ENCODE measurements at regions not wholly inside any gene's neighbourhood (a gene's known extent, or its start where the extent isn't known, plus 50 kb on each side); places are given as distances from the start of the nearest gene placed in this dataset.
"Not testable (repeated sequence)": the region's sequence is repeated elsewhere in the genome, so short reads cannot be mapped to it uniquely, and the experiment has no call there.

DNA sequence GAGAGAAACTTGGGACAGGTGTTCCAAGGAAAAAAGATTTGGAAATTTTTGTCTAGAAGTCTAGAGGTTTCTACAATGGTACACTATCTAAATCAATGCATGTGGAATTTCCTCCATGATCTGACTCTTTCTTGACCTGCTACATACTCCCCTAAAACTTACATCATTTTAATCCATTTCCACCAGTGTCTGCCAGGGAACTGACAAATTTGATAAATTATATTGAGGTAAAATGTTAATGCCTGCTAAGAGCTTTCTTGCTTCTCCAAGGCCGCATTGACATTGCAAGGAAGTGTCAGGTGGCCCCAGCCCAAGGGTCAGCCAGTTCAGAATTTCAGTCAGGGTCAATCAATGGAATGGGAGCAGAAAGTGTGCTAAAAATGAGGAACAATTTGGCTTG is 163.4 kb upstream of the FBXL17 start:
- H3K4me3 ChIP-seq: no peak overlapping the region
- no peak overlapping the region for H3K27ac ChIP-seq

DNA sequence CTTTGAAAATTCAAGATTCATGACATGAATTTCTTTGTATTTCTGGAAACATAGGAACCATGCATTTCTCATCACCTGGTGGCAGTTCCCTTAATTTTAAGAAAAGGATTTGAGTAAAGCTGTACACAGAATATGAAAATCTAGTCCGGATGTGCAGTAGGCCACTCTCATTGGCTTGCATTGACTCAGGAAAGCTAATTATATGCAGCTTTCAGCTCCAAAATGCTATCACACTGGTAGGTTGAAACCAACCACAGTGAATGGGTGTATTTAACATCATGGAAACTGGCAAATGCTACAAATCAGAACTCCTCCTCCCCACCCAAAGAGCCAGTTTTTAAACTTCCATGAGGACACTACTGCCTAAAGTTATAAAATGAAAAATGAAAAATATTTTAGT is 161.6 kb upstream of the FBXL17 start:
- no peak overlapping the region for H3K4me3 ChIP-seq
- H3K27ac ChIP-seq: no peak overlapping the region

DNA sequence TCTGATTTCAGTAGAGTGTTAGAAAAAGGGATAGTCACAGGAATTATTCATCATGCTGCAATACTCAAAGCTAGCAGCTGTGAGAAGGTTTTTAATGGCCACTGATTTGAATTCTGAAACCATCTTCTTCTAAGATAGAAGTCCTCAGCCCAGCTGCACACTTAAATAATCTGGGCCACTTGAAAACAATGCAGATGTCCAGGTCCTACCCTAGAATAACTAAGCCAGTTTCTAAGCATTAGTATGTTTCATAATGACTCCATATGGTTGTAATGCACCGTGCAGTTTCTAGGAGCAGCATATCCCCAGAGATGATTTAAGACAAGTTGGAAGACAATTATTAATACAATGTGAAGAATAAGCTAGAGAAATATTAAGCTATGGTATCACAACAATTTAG is 159.9 kb upstream of the FBXL17 start:
- Histone ChIP-seq H3K4me3 (no peak overlapping the region), H3K27ac (no peak overlapping the region)

DNA sequence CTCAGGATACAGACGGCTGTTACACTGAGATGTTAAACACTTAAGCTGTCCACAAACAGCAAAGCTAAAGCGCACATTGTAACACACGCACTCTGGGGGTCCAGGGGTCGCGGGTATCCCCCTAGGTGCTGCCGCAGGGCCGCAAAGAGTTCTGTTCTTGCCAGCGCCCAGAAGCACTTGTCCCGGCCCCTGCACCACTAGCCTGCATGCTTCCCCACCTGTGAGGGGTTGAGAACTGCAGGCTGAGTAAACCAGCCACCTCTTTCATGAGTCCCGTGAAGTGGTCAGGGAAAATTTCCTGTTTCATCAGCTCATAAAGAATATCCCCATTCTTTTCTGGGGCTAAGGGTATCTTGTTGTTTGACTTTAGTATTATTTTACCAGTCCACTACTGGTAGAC is 154.4 kb upstream of the FBXL17 start:
- H3K27ac ChIP-seq: no peak overlapping the region
- H3K4me3 ChIP-seq: no peak overlapping the region

DNA sequence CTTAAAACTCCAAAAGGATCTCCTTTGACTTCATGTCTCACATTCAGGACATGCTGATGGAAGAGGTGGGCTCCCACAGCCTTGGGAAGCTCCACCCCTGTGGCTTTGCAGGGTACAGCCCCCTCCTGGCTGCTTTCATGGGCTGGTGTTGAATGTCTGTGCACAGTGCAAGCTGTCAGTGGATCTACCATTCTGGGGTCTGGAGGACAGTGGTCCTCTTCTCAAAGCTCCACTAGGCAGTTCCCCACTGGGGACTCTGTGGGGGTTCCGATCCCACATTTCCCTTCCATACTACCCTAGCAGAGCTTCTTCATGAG is 150.2 kb upstream of the FBXL17 start:
- not testable (repeated sequence) for H3K27ac ChIP-seq, H3K4me3 ChIP-seq

DNA sequence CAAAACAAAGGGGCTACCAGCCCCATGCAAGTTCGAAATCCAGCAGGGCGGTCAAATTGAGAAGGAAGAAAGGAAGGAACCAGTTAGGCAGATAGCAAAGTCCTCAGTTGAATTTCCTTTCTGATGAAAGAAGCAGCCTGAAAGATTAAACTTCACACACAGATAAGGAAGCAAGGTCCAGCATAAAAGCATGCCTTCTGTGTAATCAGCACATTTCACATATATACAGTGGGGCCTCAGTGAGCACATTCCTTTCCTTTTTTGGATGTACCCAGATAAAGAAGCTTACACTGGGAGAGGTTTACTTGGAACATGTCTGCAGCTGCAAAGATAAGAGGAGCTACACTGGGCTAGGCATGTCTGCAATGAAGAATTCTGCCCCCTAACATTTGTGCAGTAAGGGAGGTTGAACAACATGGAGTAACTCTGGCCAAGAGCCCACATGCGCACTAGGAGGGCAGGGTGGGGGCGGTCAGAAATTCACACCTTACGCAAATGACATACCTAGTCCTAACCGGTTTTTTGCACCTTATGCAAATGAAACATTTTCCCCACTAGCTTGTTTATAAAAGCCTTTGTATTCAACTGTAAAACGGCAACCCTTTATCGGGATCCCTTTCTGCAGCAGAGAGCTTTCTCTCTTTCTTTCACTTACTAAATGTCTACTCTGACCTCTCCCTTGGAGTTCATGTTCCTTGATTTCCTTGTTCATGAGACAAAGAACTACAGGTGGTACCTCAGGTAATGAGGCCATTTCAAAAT is 149.7 kb upstream of the FBXL17 start:
- no peak overlapping the region for H3K27ac ChIP-seq

DNA sequence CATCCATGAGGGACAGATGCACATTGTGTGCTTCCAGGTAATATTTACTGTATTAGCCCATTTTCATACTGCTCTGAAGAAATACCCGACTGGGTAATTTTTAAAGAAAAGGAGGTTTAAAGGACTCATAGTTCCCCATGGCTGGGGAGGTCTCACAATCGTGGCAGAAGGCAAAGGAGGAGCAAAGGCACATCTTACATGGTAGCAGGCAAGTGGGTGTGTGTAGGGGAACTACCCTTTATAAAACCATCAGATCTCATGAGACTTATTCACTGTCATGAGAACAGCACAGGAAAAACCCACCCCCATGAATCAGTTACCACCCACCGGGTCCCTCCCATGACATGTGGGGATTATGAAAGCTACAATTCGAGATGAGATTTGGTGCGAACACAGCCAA is 148.8 kb upstream of the FBXL17 start:
- H3K4me3 ChIP-seq: no peak overlapping the region
- H3K27ac ChIP-seq: no peak overlapping the region

More for the DNA sequence above, 149.7 kb upstream of the FBXL17 start:
- H3K4me3 ChIP-seq: no peak overlapping the region

DNA sequence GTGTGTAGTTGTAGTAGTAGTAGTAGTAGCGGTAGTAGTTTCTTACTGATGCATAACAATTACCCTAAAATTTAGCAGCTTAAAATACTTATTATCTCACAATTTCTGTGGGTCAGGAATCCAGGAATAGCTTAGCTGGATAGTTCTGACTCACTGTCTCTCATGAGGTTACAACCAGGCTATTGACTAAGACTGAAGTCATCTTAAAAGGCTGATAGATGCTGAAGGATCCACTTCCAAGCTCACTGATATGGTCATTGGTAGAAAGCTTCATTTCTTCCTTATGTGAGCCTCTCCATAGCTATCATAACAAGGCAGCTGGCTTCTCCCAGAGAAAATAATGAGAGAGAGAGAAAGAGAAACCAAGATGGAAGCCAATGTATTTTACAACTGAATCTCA is 147.5 kb upstream of the FBXL17 start:
- Histone ChIP-seq H3K27ac (no peak overlapping the region), H3K4me3 (no peak overlapping the region)

DNA sequence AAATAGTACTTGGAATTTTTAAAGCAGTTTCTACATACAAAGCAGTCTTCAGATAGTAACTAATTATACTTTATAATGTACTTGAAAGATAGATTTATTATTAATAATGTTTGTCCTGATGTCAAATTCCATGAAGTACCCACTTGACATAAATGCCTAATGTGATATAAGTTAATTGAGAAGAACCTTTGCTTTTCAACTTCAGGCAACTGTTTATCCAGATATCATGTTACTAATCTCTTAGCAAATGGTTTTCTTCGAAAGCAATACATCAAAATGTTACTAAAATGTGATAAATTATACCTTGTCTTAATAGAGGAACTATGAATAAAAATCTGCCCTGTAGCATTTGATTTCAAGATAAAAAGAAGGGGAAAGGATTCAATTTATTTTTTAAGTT is 146.8 kb upstream of the FBXL17 start:
- Histone ChIP-seq H3K4me3 (no peak overlapping the region), H3K27ac (no peak overlapping the region)

DNA sequence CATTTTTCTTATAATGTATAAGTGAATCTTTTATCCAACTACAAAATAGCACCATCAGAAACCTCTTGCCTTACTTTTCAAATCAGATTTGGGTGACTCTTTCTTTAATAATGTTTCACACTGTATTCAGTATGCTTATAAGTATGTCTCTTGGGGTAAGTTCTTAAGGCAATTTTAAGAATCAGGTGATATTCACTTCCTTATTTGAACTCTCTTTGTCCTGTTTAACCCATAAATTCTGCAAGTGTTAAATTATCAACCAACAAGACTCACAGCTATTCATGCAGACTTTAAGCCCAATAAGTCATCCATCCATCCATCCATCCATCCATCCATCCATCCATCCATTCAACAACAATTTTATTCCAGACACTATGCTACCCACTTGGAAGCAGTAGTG is 142.7 kb upstream of the FBXL17 start:
- Histone ChIP-seq H3K4me3 (no peak overlapping the region), H3K27ac (no peak overlapping the region)

DNA sequence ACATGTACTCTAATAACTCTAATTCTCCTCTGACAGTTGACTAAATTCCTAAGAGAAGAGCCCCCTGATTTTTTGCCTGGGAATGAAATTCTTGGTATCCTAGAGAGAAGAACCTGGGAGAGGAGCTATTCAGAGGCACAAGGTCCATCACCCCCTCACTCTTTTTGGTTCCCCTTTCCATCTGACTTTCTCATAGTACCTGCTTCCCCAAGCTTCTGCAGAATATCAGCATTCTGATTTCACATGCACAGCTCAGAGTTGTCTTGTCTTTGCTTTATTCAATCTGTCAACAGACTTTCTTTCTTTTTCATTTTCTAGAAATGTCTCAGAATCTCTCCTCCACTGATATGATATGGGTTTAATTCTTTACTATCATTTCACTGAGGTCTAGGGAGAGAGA is 141.5 kb upstream of the FBXL17 start:
- no peak overlapping the region for H3K4me3 ChIP-seq
- H3K27ac ChIP-seq: no peak overlapping the region

DNA sequence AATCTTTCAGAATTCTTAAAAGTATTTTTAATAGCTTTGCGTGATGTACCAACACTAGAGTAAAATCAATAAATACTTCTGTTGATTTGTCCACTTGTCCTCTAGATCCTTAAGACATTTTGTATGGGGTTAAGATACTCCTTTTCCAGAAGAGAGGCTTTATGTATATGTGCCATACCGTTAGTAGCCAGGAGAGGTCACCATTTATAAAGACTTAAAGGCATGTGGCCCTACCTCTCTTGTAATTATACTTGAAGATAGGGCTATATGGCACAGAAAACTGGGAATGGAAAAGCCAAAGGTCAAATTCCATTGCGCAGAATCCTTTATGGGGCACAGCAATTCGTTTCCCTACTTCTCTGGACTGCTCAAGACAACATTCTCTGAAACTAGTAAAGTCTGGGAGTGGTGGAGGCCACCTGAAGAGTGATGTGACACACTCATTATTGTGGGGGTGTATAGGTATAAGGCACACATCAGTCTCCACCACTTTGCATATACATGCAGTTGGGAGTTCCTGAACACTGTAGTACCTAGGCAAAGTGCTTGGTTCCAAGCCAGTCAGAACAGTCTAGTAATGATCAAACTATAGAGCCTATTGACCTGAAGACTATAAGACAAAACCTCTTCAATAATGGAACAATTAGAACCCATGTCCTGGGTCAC is 140.1 kb upstream of the FBXL17 start:
- Histone ChIP-seq H3K27ac (no peak overlapping the region), H3K4me3 (no peak overlapping the region)

DNA sequence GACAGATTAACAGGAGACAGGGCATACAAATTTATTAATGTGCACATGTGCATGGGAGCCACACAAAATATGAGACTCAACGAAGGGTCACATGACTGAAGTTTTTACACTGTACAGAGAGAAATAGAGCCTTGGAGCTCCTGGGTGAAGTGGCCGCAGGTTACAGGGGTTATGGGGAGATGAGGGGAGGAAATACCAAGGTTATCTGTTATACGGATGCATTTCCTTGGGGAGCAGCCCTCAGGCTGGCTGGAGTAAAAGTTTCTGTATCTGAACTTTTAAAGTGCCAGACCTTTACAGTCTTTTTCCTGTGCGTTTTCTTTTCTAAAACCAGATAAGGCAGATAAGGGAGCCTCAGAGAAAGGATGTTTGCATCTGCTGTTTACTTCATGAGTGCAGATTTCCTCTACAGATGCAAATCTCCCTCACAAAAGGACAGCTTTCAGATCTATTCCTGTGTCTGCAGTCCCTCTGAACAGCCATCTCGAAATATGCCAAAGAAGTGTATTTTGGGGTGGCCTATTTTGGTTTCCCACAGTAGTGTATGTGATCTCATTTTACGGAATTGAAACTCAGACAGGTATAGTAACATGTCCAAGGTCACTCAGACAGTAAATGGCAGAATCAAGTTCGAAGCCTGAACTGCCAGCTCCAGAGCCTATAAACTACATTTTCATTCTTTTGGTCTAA is 139.3 kb upstream of the FBXL17 start:
- Histone ChIP-seq H3K27ac (no peak overlapping the region), H3K4me3 (no peak overlapping the region)

DNA sequence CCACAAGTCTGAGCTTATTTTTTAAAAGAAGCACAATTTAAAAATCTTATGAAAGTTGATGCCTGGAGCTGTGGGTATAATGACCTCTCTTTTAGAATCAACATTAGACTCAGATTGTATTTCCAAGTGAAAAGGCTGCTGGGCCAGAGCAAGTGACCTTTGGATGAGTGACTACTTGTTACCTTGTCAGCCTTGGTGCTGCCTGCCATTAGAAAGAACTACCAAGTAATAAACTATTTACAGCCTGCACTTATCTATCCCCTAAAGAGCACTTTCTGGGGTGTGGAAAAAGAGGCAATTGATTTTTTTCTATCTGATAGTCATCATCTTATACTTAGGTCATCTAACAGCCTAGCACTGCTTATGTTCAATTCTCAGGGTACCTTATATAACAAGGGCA is 134.9 kb upstream of the FBXL17 start:
- no peak overlapping the region for H3K27ac ChIP-seq
- H3K4me3 ChIP-seq: no peak overlapping the region

DNA sequence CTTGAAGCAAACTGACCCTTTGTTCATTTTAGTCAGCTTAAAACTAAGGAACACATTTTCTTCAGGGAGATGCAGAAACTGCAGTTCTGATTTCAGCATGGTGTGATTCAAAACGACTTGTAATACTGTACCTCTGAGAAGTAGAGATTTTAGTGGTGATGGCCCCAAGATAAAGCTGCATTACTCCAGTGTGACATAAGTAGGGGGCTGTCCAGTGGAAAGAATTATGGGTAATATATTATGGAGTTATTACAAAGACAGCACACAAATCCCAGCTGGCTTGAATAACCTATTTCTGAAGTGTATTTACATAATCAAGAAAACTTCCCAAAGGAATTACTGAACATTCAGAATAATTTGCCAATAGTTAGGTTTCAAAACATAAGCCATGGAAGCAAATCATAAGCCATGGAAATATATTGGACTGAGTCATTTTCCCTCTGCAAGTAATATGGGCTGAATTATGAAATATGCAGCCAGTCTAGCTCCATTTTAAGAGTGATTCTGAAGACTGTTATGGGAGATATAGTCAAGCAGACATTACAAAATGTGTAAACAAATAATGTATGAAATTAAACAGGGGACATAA is 133.7 kb upstream of the FBXL17 start:
- H3K4me3 ChIP-seq: no peak overlapping the region
- no peak overlapping the region for H3K27ac ChIP-seq

DNA sequence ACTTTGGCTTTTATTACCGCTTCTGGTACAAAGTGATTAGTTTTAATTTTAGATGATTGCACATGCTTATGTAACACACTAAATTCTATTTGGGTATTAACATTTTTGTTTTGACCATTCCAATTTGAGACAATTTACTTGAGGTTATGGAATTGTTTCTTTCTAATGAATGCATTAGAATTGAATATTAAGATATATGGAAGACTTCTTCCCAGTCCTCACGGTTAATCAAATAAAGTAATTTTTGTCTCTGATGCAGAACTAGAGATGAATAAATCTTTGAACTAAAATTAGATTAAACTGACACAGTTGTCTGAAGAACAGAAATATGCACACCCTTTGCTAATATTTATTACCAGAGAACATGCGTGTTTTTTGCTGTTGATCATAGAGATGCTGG is 127.1 kb upstream of the FBXL17 start:
- H3K27ac ChIP-seq: no peak overlapping the region
- H3K4me3 ChIP-seq: no peak overlapping the region

DNA sequence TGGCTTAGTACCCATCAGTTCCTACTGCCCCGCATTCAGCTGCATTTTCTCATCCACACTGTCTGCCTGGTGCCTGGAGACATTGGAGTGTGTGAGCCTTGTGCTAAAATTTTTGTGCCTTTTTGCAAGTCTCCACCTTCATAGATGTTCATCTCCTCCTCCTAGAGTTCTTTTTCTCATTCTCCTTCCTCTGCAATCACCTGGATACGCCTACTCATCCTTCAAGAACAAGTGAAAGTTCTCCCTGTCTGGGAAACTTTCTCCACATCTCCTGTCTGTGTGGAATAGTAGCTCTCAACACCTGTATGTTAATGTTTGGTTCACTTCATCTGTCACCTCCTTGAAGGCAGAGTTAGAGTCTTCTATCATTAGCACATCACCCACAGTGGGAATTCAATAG is 125.7 kb upstream of the FBXL17 start:
- no peak overlapping the region for H3K4me3 ChIP-seq
- no peak overlapping the region for H3K27ac ChIP-seq

DNA sequence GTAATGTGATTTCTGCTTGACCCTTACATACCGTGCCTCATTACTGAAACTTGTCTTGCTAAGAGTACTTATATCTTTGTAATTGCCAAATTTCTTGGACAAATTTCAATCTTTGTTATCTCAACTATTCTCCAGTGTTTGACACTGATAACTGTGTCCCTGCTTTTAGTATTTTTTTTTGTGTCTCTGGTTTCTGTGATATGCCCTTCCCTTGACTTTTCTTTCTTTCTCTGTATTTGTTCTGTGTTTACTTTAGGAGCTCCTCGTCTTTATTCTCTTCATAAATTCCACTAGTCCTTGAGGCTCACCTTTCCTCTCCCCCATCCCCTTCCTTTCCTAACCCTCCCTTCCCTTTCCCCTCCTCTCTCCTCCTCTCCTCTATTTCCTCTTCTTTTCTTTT is 123.7 kb upstream of the FBXL17 start:
- no peak overlapping the region for H3K4me3 ChIP-seq
- H3K27ac ChIP-seq: no peak overlapping the region

DNA sequence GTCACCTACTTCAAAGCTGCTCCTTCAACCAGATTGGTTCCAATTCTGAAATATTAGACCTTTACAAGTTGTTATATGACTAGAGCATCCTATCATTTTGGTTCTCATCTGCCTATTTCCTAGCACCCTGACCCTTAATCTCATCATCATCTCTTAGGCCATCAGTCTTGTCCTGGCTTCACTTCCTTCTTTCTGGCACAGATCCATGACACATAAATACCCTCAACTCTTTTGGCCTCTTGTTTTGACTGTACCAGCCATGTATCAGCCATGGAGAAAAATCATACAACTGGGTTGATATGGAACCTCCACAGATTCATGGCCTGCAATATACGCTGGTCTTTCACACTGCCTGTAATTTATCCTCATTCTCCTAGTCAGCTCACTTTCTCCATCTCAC is 123.1 kb upstream of the FBXL17 start:
- Histone ChIP-seq H3K27ac (no peak overlapping the region), H3K4me3 (no peak overlapping the region)

DNA sequence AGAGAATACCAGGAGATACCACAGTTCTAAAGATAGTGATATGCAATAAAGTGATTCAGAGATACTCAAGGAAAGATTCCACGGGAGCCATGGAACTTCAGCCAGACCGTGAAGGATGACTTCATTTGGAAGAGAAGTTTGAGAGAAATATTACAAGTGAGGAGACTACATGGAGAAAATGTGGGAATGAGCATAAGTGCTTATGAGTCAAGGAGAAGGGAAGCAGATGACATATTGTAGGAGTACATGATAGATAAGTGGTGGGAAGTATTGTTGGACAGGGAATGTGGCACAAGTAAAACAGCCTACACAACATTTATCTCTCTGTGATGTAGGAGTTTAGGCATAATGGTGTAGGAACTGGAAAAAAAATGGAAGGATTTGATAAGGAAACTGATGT is 122.1 kb upstream of the FBXL17 start:
- H3K27ac ChIP-seq: no peak overlapping the region

DNA sequence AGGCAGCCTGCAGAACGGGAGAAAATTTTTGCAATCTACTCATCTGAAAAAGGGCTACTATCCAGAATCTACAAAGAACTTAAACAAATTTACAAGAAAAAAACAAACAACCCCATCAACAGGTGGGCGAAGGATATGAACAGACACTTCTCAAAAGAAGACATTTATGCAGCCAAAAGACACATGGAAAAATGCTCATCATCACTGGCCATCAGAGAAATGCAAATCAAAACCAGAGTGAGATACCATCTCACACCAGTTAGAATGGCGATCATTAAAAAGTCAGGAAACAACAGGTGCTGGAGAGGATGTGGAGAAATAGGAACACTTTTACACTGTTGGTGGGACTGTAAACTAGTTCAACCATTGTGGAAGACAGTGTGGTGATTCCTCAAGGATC is 113.7 kb upstream of the FBXL17 start:
- H3K4me3 ChIP-seq, H3K27ac ChIP-seq: not testable (repeated sequence)

More for the DNA sequence above, 122.1 kb upstream of the FBXL17 start:
- H3K4me3 ChIP-seq: no peak overlapping the region
